GM12891 (cell line): ENCODE measurements at regions not wholly inside any gene's neighbourhood (a gene's known extent, or its start where the extent isn't known, plus 50 kb on each side); places are given as distances from the start of the nearest gene placed in this dataset.

Experiments used
- POLR2A ChIP-seq: IDR thresholded peaks from 2 replicates; pipeline ENCODE4 v1.6.1; 2011; ENCODE audit warnings: low read depth, low read length, control low read depth
- POLR2AphosphoS5 ChIP-seq: IDR thresholded peaks from 2 replicates; pipeline ENCODE4 v1.6.1; 2011; ENCODE audit warnings: low read depth, low read length, control low read depth
- SPI1 ChIP-seq: IDR thresholded peaks from 2 replicates; pipeline ENCODE4 v1.6.1; 2011; ENCODE audit warnings: low read depth, low read length, control low read depth

GRCh38 chr7:41470081-41470480 lies 232.8 kb downstream of the INHBA start:
- no peak for TF ChIP-seq POLR2A
- no peak for TF ChIP-seq POLR2AphosphoS5
- TF ChIP-seq SPI1: no peak
